HEK293T (cell line): ENCODE measurements at regions not wholly inside any gene's neighbourhood (a gene's known extent, or its start where the extent isn't known, plus 50 kb on each side); places are given as distances from the start of the nearest gene placed in this dataset.

ENCODE experiments used
- CTCF ChIA-PET: fragments of 350-600 bp; formaldehyde crosslinking; extraction: SDS; loops from one replicate; lab custom pipeline; 2021; ENCODE audit warnings: antibody characterized with exemption, inconsistent platforms; lab: Yijun Ruan, JAX
- POLR2A ChIA-PET: fragments of 350-600 bp; formaldehyde crosslinking; extraction: SDS; loops from one replicate; lab custom pipeline; 2020; ENCODE audit warnings: antibody characterized with exemption, inconsistent platforms; lab: Yijun Ruan, JAX
- DNase-seq: peaks from one replicate; pipeline ENCODE4 v3.0.0; 2012; ENCODE audit warnings: mixed read lengths; ENCODE audit errors: extremely low spot score
- ARNT ChIP-seq: fragments of 450-650 bp; IDR thresholded peaks from 2 replicates; pipeline ENCODE4 v1.6.1; 2017; ENCODE audit warnings: mild to moderate bottlenecking
- BHLHE40 ChIP-seq: fragments of 450-650 bp; IDR thresholded peaks from 2 replicates; pipeline ENCODE4 v1.6.1; 2016; ENCODE audit warnings: mild to moderate bottlenecking, moderate library complexity, borderline replicate concordance
- CTBP1 ChIP-seq: fragments of 450-650 bp; IDR thresholded peaks from 2 replicates; pipeline ENCODE4 v1.6.1; 2016; ENCODE audit warnings: borderline replicate concordance
- ELF4 ChIP-seq: fragments of 450-650 bp; IDR thresholded peaks from 2 replicates; pipeline ENCODE4 v1.6.1; 2017; ENCODE audit warnings: antibody characterized with exemption
- FOXA1 ChIP-seq: fragments of 450-650 bp; IDR thresholded peaks from 2 replicates; pipeline ENCODE4 v1.6.1; 2016; ENCODE audit warnings: mild to moderate bottlenecking
- FOXK2 ChIP-seq: fragments of 450-650 bp; IDR thresholded peaks from 2 replicates; pipeline ENCODE4 v1.6.1; 2016; ENCODE audit warnings: mild to moderate bottlenecking
- FOXM1 ChIP-seq: fragments of 450-650 bp; IDR thresholded peaks from 2 replicates; pipeline ENCODE4 v1.6.1; 2017; ENCODE audit warnings: mild to moderate bottlenecking, borderline replicate concordance
- HDGF ChIP-seq: fragments of 450-650 bp; IDR thresholded peaks from 2 replicates; pipeline ENCODE4 v1.6.1; 2017; ENCODE audit warnings: antibody characterized with exemption, borderline replicate concordance
- L3MBTL2 ChIP-seq: fragments of 450-650 bp; conservative IDR thresholded peaks from 2 replicates; pipeline ENCODE4 v1.6.1; 2016; ENCODE audit warnings: mild to moderate bottlenecking
- LEF1 ChIP-seq: fragments of 450-650 bp; IDR thresholded peaks from 2 replicates; pipeline ENCODE4 v1.6.1; 2017; ENCODE audit warnings: mild to moderate bottlenecking, borderline replicate concordance
- NFRKB ChIP-seq: fragments of 450-650 bp; IDR thresholded peaks from 2 replicates; pipeline ENCODE4 v1.6.1; 2016; ENCODE audit warnings: mild to moderate bottlenecking, moderate library complexity
- SP1 ChIP-seq: fragments of 450-650 bp; IDR thresholded peaks from 2 replicates; pipeline ENCODE4 v1.6.1; 2017
- SUZ12 ChIP-seq: fragments of 450-650 bp; IDR thresholded peaks from 2 replicates; pipeline ENCODE4 v1.6.1; 2016; ENCODE audit warnings: mild to moderate bottlenecking
- TARDBP ChIP-seq: fragments of 450-650 bp; IDR thresholded peaks from 2 replicates; pipeline ENCODE4 v1.6.1; 2016
- ZNF384 ChIP-seq: fragments of 450-650 bp; IDR thresholded peaks from 2 replicates; pipeline ENCODE4 v1.6.1; 2016
- TF ChIP-seq, protein P1 (sequence below): fragments of 450-650 bp; IDR thresholded peaks from 2 replicates; pipeline ENCODE4 v1.6.1; 2016

DNA sequence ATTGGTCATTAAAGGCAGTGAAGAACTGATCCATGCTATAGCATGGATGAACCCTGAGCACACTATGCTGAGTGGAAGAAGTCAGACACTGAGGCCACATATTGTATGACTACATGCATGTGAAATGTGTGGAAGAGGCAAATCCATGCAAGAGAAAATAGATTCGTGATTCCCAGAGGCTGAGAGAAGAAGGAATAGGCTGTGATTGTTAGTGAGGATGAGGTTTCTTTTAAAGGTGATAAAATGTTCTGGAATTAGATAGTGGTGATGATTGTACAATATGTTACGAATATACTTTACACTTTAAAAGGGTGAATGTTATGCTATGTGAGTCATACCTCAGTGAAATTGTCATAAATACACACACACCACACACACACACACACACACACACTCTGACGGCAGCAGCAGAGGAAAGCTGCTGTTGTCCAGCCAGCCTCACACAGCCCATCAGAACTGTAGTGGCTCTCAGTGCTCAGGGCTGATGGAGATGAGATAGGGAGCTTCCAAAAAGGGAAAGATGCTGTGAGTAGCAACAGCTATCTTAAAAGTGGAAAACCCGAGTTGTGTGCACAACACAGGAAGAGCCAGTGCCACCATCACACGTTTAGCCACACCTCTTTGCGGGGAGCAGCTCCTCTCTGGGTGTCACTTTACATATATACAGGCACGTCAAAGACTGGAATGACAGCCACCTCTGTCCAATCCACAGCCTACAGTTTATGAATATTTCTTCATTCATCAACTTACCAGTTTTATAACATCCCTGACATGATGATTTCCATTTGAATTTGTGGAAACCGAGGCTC, 153.0 kb downstream of the SPATA19 start:
- TF ChIP-seq FOXM1, result no peak
- no peak for TF ChIP-seq SP1
- no peak for TF ChIP-seq FOXA1
- no peak for TF ChIP-seq BHLHE40
- TF ChIP-seq, protein P1, sequence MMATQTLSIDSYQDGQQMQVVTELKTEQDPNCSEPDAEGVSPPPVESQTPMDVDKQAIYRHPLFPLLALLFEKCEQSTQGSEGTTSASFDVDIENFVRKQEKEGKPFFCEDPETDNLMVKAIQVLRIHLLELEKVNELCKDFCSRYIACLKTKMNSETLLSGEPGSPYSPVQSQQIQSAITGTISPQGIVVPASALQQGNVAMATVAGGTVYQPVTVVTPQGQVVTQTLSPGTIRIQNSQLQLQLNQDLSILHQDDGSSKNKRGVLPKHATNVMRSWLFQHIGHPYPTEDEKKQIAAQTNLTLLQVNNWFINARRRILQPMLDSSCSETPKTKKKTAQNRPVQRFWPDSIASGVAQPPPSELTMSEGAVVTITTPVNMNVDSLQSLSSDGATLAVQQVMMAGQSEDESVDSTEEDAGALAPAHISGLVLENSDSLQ, result no peak
- TF ChIP-seq L3MBTL2, result no peak
- no peak for TF ChIP-seq ELF4
- TF ChIP-seq SUZ12, result no peak
- TF ChIP-seq FOXK2, result no peak
- TF ChIP-seq NFRKB, result no peak
- no peak for TF ChIP-seq HDGF
- no peak for TF ChIP-seq ARNT
- no peak for TF ChIP-seq LEF1
- no peak for TF ChIP-seq CTBP1
- TF ChIP-seq ZNF384, result no peak
- TF ChIP-seq TARDBP, result no peak
- no peak for DNase-seq
- ChIA-PET POLR2A (no interaction called here), CTCF (no interaction called here)

DNA sequence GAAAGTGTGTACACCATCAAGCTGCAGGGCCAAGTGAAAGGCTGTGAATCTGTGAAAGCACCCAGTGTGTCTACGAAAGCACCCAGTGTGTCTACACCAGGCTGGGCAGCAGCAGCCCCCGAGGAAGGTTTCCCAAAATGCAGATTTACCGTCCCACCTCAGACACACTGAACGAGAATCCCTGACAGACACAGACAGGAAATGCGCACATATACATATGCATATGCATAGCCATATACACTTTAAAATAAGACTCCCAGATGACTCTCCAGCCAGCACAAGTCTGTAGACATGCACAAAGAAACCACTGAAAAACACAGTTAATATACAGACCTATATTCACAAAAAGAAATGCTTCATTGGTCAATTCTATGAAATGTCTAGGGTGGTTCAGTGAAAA, 155.5 kb upstream of the OPCML start:
- POLR2A ChIA-PET, result no interaction called here
- TF ChIP-seq FOXM1 (no peak), BHLHE40 (no peak), L3MBTL2 (no peak), ZNF384 (no peak), FOXA1 (no peak), TARDBP (no peak), FOXK2 (no peak), SP1 (no peak)
- TF ChIP-seq, protein P1, result no peak
- no peak for DNase-seq
- CTCF ChIA-PET, result no interaction called here

DNA sequence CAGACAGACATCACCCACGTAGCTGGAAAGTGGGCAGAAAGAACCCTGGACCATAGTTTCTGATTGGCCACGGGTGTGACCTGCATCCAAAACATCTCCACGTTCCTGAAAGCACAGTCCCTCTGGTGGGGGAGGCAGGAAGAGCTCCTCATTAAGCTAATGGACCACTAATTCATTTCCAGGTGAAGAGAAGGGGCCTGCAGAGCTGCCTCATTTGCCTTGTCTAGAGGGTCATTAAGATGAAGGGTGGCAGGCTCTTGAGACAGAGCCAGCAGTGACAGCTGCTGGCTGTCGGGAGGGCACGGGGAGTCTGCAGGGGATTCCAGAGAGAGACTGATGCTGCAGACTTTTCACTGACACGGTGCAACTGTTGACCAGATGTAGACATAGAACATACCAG, 149.6 kb upstream of the OPCML start:
- TF ChIP-seq L3MBTL2, result no peak
- no peak for TF ChIP-seq CTBP1
- no peak for TF ChIP-seq FOXM1
- no peak for TF ChIP-seq SP1
- TF ChIP-seq FOXK2, result no peak
- no peak for TF ChIP-seq HDGF
- TF ChIP-seq NFRKB, result no peak
- TF ChIP-seq LEF1, result no peak
- TF ChIP-seq ARNT, result no peak
- no peak for TF ChIP-seq TARDBP
- TF ChIP-seq ELF4, result no peak
- TF ChIP-seq, protein P1, result no peak
- TF ChIP-seq SUZ12, result no peak
- no peak for TF ChIP-seq ZNF384
- TF ChIP-seq FOXA1, result no peak
- TF ChIP-seq BHLHE40, result no peak
- no peak for DNase-seq
- CTCF ChIA-PET, result no interaction called here
- POLR2A ChIA-PET, result no interaction called here

DNA sequence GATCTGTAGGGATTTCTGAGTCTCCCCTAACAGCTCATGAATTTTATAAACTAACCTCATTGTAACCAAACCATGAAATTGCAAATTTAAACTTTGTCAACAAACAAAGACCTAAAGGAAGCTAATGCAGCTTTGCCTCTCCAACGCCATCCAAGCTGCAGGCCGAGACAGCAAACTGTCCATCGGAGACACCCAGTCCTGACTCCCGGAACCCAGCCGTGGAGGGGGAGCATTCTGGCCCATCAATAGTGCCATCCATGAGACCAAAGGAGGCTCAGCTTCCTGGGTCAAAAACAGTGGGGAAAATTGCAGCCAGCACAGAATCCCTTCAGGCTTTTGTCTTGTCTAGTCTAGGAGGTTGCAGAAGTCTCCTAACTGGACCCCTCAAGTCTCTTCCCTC, 147.6 kb upstream of the OPCML start:
- ChIA-PET POLR2A (no interaction called here), CTCF (no interaction called here)
- TF ChIP-seq ARNT (no peak), L3MBTL2 (no peak), FOXM1 (no peak), FOXK2 (no peak), LEF1 (no peak), NFRKB (no peak), ELF4 (no peak), ZNF384 (no peak), FOXA1 (no peak), CTBP1 (no peak), TARDBP (no peak)
- TF ChIP-seq, protein P1, result no peak
- no peak for DNase-seq

DNA sequence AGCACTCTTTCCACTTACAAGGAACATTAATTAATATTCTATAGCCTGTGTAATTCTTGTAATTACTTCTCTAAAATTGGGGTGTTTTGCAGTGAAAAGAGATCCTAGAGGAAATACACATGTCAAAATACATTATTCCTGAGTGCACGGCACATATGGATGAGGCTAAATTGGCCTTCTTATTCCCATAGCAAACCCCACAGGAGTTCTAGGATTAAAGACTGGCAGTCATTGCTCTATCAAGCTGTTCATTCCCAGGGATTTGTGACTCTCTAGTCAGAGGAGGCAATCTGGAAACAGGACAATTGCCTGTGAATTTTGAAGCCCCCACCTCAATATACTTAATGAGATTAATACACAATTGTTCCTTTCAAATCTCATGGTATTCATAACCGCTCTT, 145.9 kb upstream of the OPCML start:
- no peak for DNase-seq
- CTCF ChIA-PET, result no interaction called here
- POLR2A ChIA-PET, result no interaction called here
- TF ChIP-seq SP1, result no peak
- TF ChIP-seq ELF4, result no peak
- TF ChIP-seq, protein P1, result no peak
- no peak for TF ChIP-seq CTBP1
- TF ChIP-seq NFRKB, result no peak
- TF ChIP-seq HDGF, result no peak
- TF ChIP-seq TARDBP, result no peak
